Thyroid gland (tissue), 4 donors: ENCODE measurements at regions not wholly inside any gene's neighbourhood (a gene's known extent, or its start where the extent isn't known, plus 50 kb on each side); places are given as distances from the start of the nearest gene placed in this dataset.

ENCODE experiments used
- POLR2A ChIP-seq, 2 donors: fragments of 450-650 bp; IDR thresholded peaks; one replicate each; pipeline ENCODE4 v1.6.1; 2017; ENCODE audit warnings: antibody characterized with exemption in 2 of 2, mild to moderate bottlenecking in 2 of 2, moderate library complexity in 1 of 2
- TF ChIP-seq, protein P1 (sequence below), 6 experiments: fragments of 200-600 bp in 3 of 6; fragments of 450-650 bp in 3 of 6; sonication (generic) in 3 of 6; IDR thresholded peaks; one replicate each; pipeline ENCODE4 v1.5.1; 2016 to 2019; ENCODE audit warnings: antibody characterized with exemption in 6 of 6, mild to moderate bottlenecking in 2 of 6, inconsistent platforms in 1 of 6, moderate library complexity in 1 of 6

DNA sequence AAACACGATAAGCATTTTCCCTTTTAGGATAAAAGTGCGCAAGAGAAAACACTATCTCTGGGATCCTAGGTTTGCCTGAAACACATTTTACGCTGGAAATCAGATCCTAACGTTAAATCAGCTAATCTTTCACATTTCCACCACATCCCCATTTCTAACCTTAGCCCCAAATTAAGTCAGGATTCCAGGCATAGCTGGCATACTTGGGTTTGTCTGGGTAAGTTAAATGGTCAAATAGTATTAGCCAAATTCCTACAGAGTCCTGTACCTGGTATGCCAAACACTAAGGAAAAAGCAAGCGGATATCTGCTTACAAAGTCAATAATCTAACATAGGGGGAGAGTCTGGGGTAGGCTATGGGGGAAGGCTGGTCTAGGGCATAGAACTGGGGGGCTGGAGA is 557.4 kb upstream of the ZFHX3 start:
- TF ChIP-seq POLR2A (IDR thresholded peaks at IDR 0.05), result no peak
- TF ChIP-seq, protein P1, sequence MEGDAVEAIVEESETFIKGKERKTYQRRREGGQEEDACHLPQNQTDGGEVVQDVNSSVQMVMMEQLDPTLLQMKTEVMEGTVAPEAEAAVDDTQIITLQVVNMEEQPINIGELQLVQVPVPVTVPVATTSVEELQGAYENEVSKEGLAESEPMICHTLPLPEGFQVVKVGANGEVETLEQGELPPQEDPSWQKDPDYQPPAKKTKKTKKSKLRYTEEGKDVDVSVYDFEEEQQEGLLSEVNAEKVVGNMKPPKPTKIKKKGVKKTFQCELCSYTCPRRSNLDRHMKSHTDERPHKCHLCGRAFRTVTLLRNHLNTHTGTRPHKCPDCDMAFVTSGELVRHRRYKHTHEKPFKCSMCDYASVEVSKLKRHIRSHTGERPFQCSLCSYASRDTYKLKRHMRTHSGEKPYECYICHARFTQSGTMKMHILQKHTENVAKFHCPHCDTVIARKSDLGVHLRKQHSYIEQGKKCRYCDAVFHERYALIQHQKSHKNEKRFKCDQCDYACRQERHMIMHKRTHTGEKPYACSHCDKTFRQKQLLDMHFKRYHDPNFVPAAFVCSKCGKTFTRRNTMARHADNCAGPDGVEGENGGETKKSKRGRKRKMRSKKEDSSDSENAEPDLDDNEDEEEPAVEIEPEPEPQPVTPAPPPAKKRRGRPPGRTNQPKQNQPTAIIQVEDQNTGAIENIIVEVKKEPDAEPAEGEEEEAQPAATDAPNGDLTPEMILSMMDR (IDR thresholded peaks at IDR 0.05), result no peak
